B cell (primary cell): ENCODE measurements at regions not wholly inside any gene's neighbourhood (a gene's known extent, or its start where the extent isn't known, plus 50 kb on each side); places are given as distances from the start of the nearest gene placed in this dataset.

Experiments used
- ATAC-seq: fragments of 200-7000 bp; cut with Tn5 transposase; one replicate; pipeline ENCODE4 v1.10.0; 2021; ENCODE audit warnings: low read depth, mild to moderate bottlenecking, moderate number of reproducible peaks, moderate library complexity
- CTCF ChIA-PET: fragments of 350-600 bp; sonication (Branson Sonifier 250); formaldehyde crosslinking; loops from one replicate; lab custom pipeline; 2021; ENCODE audit warnings: antibody characterized with exemption, inconsistent platforms; lab: Charles Lee
- POLR2A ChIA-PET: fragments of 350-600 bp; sonication (Branson Sonifier 250); formaldehyde crosslinking; loops from one replicate; lab custom pipeline; 2021; ENCODE audit warnings: antibody characterized with exemption; lab: Charles Lee
- DNase-seq: peaks from one replicate; pipeline ENCODE4 v3.0.0; 2013
- H2AFZ ChIP-seq: 2 replicates; pipeline ENCODE4 v1.6.1; 2012; ENCODE audit warnings: mild to moderate bottlenecking, low read depth, low read length; ENCODE audit not compliant: insufficient read depth, poor library complexity, severe bottlenecking
- H3K27ac ChIP-seq, 2 donors: 1 replicate in 1 of 2; 2 replicates in 1 of 2; pipeline ENCODE4 v1.5.1; 2012 to 2013; ENCODE audit warnings: low read length in 2 of 2, mild to moderate bottlenecking in 2 of 2, moderate library complexity in 1 of 2
- H3K27me3 ChIP-seq, 4 experiments: fragments of 200-600 bp in 1 of 4; sonication (generic) in 1 of 4; replicated peaks in 1 of 4; 1 replicate in 2 of 4; 2 replicates in 2 of 4; pipeline versions ENCODE4 v1.6.1 to v1.7.0; 2013 to 2016; ENCODE audit warnings: low read length in 3 of 4, mild to moderate bottlenecking in 2 of 4, mixed read lengths in 1 of 4, moderate library complexity in 1 of 4; ENCODE audit not compliant: insufficient read depth in 4 of 4, control insufficient read depth in 3 of 4; ENCODE audit errors: control extremely low read depth in 1 of 4
- H3K36me3 ChIP-seq, 2 experiments: replicated peaks in 1 of 2; 1 replicate in 1 of 2; 2 replicates in 1 of 2; pipeline versions ENCODE4 v1.6.1 to v1.7.1; 2013; ENCODE audit warnings: low read length in 1 of 2; ENCODE audit not compliant: insufficient read depth in 2 of 2, control insufficient read depth in 1 of 2; ENCODE audit errors: control extremely low read depth in 1 of 2, extremely low read depth in 1 of 2
- H3K4me1 ChIP-seq, 2 donors: fragments of 200-600 bp in 1 of 2; sonication (generic) in 1 of 2; 1 replicate in 1 of 2; 2 replicates in 1 of 2; pipeline versions ENCODE4 v1.5.1 to v1.6.1; 2013 to 2017; ENCODE audit warnings: low read length in 2 of 2; ENCODE audit not compliant: control insufficient read depth in 2 of 2, insufficient read depth in 2 of 2
- H3K4me2 ChIP-seq: replicated peaks from 2 replicates; pipeline ENCODE3; 2012; ENCODE audit warnings: mild to moderate bottlenecking, low read depth, low read length; ENCODE audit not compliant: poor library complexity, severe bottlenecking
- H3K4me3 ChIP-seq, 5 experiments: fragments of 200-600 bp in 1 of 5; sonication (generic) in 1 of 5; 1 replicate in 3 of 5; 2 replicates in 2 of 5; pipeline versions ENCODE4 v1.5.1 to v1.7.0; 2011 to 2016; ENCODE audit warnings: low read length in 4 of 5, mild to moderate bottlenecking in 4 of 5, low read depth in 2 of 5, control low read depth in 1 of 5, moderate library complexity in 1 of 5; ENCODE audit not compliant: insufficient read depth in 1 of 5; ENCODE audit errors: control extremely low read depth in 1 of 5, extremely low read depth in 1 of 5
- H3K79me2 ChIP-seq: fragments of 200-600 bp; sonication (generic); one replicate; pipeline ENCODE4 v1.6.0; 2016; ENCODE audit warnings: low read length; ENCODE audit not compliant: control insufficient read depth, insufficient read depth
- H3K9ac ChIP-seq: fragments of 200-600 bp; sonication (generic); 2 replicates; pipeline ENCODE4 v1.6.1; 2017; ENCODE audit warnings: mild to moderate bottlenecking, low read length, moderate library complexity
- H3K9me3 ChIP-seq, 3 donors: one replicate each; pipeline versions ENCODE4 v1.6.1 to v1.7.1; 2013; ENCODE audit warnings: low read length in 2 of 3; ENCODE audit not compliant: control insufficient read depth in 2 of 3, insufficient read depth in 1 of 3; ENCODE audit errors: control extremely low read depth in 1 of 3
- H4K20me1 ChIP-seq: 2 replicates; pipeline ENCODE4 v1.6.0; 2012; ENCODE audit warnings: mild to moderate bottlenecking, low read length; ENCODE audit not compliant: insufficient read depth, control insufficient read depth, poor library complexity, severe bottlenecking
- H3K27ac Mint-ChIP-seq: one replicate; pipeline ENCODE4 v1.8.0; 2021; ENCODE audit warnings: mixed read lengths
- H3K27me3 Mint-ChIP-seq: one replicate; pipeline ENCODE4 v1.8.0; 2021; ENCODE audit warnings: mixed read lengths
- H3K4me1 Mint-ChIP-seq: one replicate; pipeline ENCODE4 v1.8.0; 2021; ENCODE audit warnings: mixed read lengths
- H3K4me3 Mint-ChIP-seq: one replicate; pipeline ENCODE4 v1.8.0; 2021; ENCODE audit warnings: mixed read lengths
- H3K9me3 Mint-ChIP-seq: one replicate; pipeline ENCODE4 v1.8.0; 2022; ENCODE audit warnings: mixed read lengths; ENCODE audit not compliant: insufficient read depth
- EZH2 ChIP-seq: IDR thresholded peaks from 2 replicates; pipeline ENCODE4 v1.6.1; 2012; ENCODE audit warnings: borderline replicate concordance, low read depth, mild to moderate bottlenecking, moderate library complexity, low read length; ENCODE audit not compliant: insufficient read depth, poor library complexity, severe bottlenecking
- WGBS: methylation state at CpG from one replicate; pipeline ENCODE4 v1.1.5; 2013; ENCODE audit warnings: missing lambda C conversion rate; ENCODE audit not compliant: insufficient coverage; 5-methylcytosine and 5-hydroxymethylcytosine counted together
- intact Hi-C: fragments of 100-400 bp; cut with micrococcal nuclease; formaldehyde crosslinking; loops from one replicate; pipeline ENCODE4 v1.10.0; 2022
- TF ChIP-seq, protein P1 (sequence below): fragments of 200-600 bp; IDR thresholded peaks from one replicate; pipeline ENCODE4 v1.8.0; 2022; ENCODE audit warnings: antibody characterized with exemption, mild to moderate bottlenecking

DNA sequence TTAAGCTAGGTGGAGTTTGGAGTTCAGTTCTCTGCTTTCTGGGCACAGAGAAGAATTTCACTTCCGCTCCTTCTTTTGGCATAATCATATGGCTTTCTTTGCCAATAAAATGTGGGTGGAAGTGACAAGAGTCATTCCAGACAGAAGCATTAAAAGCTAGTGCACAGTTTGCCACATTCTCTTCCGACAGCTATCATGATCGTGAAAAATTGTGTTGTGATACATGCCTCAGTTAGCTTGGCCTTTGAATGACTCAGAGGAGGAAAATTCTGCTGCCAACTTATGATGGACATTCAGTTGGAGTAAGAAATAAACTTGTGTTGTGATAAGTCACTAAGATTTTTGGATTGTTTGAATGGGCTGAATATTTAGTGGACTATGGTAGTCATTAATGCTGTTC lies 291.7 kb upstream of the SATB1 start:
- ATAC-seq (no peak), DNase-seq (no peak)
- Histone ChIP-seq H3K9ac (no peak overlapping the region), H4K20me1 (no peaks in the 10 kb centered on the region), H3K9me3 (no peaks in the 10 kb centered on the region), H3K27ac (peak overlapping the region; percentile 56 to 79), H3K79me2 (no peaks in the 10 kb centered on the region), H3K27me3 (no peaks in the 10 kb centered on the region), H3K4me2 (peak overlapping the region; percentile 44), H3K36me3 (no peaks in the 10 kb centered on the region), H3K4me3 (no peak overlapping the region), H3K4me1 (peaks cover 24 to 27% of the 10 kb centered on the region in 2 donors), H2AFZ (no peak overlapping the region)
- intact Hi-C loops, result no loop called here
- Mint-ChIP-seq H3K9me3 (peaks cover 2% of the 10 kb centered on the region), H3K27ac (peak overlapping the region; percentile 32), H3K4me3 (no peak overlapping the region), H3K27me3 (no peaks in the 10 kb centered on the region), H3K4me1 (peaks cover 23% of the 10 kb centered on the region)
- 100% methylated on average over 2 of the region's 3 CpGs for WGBS
- no peak for TF ChIP-seq EZH2
- TF ChIP-seq, protein P1, sequence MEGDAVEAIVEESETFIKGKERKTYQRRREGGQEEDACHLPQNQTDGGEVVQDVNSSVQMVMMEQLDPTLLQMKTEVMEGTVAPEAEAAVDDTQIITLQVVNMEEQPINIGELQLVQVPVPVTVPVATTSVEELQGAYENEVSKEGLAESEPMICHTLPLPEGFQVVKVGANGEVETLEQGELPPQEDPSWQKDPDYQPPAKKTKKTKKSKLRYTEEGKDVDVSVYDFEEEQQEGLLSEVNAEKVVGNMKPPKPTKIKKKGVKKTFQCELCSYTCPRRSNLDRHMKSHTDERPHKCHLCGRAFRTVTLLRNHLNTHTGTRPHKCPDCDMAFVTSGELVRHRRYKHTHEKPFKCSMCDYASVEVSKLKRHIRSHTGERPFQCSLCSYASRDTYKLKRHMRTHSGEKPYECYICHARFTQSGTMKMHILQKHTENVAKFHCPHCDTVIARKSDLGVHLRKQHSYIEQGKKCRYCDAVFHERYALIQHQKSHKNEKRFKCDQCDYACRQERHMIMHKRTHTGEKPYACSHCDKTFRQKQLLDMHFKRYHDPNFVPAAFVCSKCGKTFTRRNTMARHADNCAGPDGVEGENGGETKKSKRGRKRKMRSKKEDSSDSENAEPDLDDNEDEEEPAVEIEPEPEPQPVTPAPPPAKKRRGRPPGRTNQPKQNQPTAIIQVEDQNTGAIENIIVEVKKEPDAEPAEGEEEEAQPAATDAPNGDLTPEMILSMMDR, result no peak
- ChIA-PET CTCF (interaction anchor here (1.2 to 1.3 kb wide), 2 partner anchors 42 to 271 kb away, joined by 4 to 6 read pairs; no protein-coding TSS in a partner anchor), POLR2A (no interaction called here)

DNA sequence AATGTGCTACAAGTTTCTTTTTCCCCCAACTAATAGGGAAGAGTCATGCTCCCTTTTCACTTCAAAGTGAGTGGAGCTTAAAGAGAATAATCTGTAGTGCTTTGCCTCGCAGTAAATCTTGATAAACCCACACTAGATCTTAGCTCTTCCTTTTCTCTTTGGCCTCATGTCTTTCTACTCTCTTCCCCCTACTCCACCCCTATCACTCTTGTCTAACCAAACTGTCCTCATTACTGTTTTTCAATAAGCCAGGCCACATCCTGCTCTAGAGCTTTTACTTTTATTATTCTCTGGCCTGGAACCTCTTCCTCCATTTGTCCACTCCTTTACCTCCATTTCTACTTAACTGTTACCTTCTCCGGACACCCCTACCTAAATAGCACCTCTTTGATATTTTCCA lies 291.0 kb upstream of the SATB1 start:
- ChIA-PET POLR2A (interaction anchor here (0.6 kb wide), 1 partner anchor 17 kb away, joined by 3 read pairs; no protein-coding TSS in a partner anchor), CTCF (interaction anchor here (1.2 kb wide), 1 partner anchor 270 kb away, joined by 4 read pairs; no protein-coding TSS in a partner anchor)
- Mint-ChIP-seq H3K4me1 (peaks cover 23% of the 10 kb centered on the region), H3K27me3 (no peaks in the 10 kb centered on the region), H3K27ac (no peak overlapping the region), H3K4me3 (no peak overlapping the region), H3K9me3 (peaks cover 2% of the 10 kb centered on the region)
- Histone ChIP-seq H3K36me3 (no peaks in the 10 kb centered on the region), H3K9me3 (no peaks in the 10 kb centered on the region), H3K27me3 (no peaks in the 10 kb centered on the region), H3K79me2 (no peaks in the 10 kb centered on the region), H3K27ac (no peak overlapping the region), H3K4me2 (no peak overlapping the region), H4K20me1 (no peaks in the 10 kb centered on the region), H3K9ac (no peak overlapping the region), H3K4me1 (peaks cover 24 to 27% of the 10 kb centered on the region in 2 donors), H3K4me3 (no peak overlapping the region), H2AFZ (peak overlapping the region; percentile 17)
- no CpG with 5 or more reads among the region's 2 CpGs for WGBS
- TF ChIP-seq, protein P1, result no peak
- TF ChIP-seq EZH2, result no peak
- intact Hi-C loops, result no loop called here
- ATAC-seq (no peak), DNase-seq (no peak)
